ENCODE measurements at regions not wholly inside any gene's neighbourhood (a gene's known extent, or its start where the extent isn't known, plus 50 kb on each side); places are given as distances from the start of the nearest gene placed in this dataset.
"Not testable (repeated sequence)": the region's sequence is repeated elsewhere in the genome, so short reads cannot be mapped to it uniquely, and the experiment has no call there.

GRCh38 chr12:46944771-46945170, 119.0 kb upstream of the SLC38A4 start:
- DNase-seq (ENCODE audit: low read depth in 2 of 2), result no peak

GRCh38 chr12:46945591-46945990, 119.8 kb upstream of the SLC38A4 start:
- DNase-seq (ENCODE audit: low read depth in 2 of 2), result no peak

GRCh38 chr12:46946137-46946536, 120.3 kb upstream of the SLC38A4 start:
- no peak for DNase-seq (ENCODE audit: low read depth in 2 of 2)

GRCh38 chr12:46948936-46949545, 123.2 kb upstream of the SLC38A4 start:
- DNase-seq (ENCODE audit: low read depth in 2 of 2), result peak in 1 of 2 experiments; percentile 31

- DNase-seq (ENCODE audit: low read depth in 2 of 2), result no peak
These were observed 124.3 kb upstream of the SLC38A4 start for GRCh38 chr12:46950094-46950493.

- DNase-seq (ENCODE audit: low read depth in 2 of 2), result no peak
These were observed 126.4 kb upstream of the PCED1B start for GRCh38 chr12:46952880-46953483.

GRCh38 chr12:46956451-46957035, 122.9 kb upstream of the PCED1B start:
- peak; percentile 69 to 74 for DNase-seq (ENCODE audit: low read depth in 2 of 2)

- DNase-seq (ENCODE audit: low read depth in 2 of 2), result no peak
These were observed 121.4 kb upstream of the PCED1B start for GRCh38 chr12:46958053-46958452.

GRCh38 chr12:46958599-46959290, 120.7 kb upstream of the PCED1B start:
- DNase-seq (ENCODE audit: low read depth in 2 of 2), result no peak

GRCh38 chr12:46959502-46959901, 119.9 kb upstream of the PCED1B start:
- peak in 1 of 2 experiments; percentile 44 for DNase-seq (ENCODE audit: low read depth in 2 of 2)

GRCh38 chr12:46960681-46961080, 118.7 kb upstream of the PCED1B start:
- no peak for DNase-seq (ENCODE audit: low read depth in 2 of 2)

- no peak for DNase-seq (ENCODE audit: low read depth in 2 of 2)
These were observed 116.2 kb upstream of the PCED1B start for GRCh38 chr12:46963191-46963590.

- peak; percentile 65 to 72 for DNase-seq (ENCODE audit: low read depth in 2 of 2)
These were observed 115.1 kb upstream of the PCED1B start for GRCh38 chr12:46963977-46964971.

- DNase-seq (ENCODE audit: low read depth in 2 of 2), result no peak
These were observed 114.3 kb upstream of the PCED1B start for GRCh38 chr12:46965137-46965536.

- DNase-seq (ENCODE audit: low read depth in 2 of 2), result no peak
These were observed 113.5 kb upstream of the PCED1B start for GRCh38 chr12:46965880-46966279.

- no peak for DNase-seq (ENCODE audit: low read depth in 2 of 2)
These were observed 108.8 kb upstream of the PCED1B start for GRCh38 chr12:46970636-46971035.

GRCh38 chr12:46973937-46974336, 105.5 kb upstream of the PCED1B start:
- DNase-seq (ENCODE audit: low read depth in 2 of 2), result not testable (repeated sequence)

- no peak for DNase-seq (ENCODE audit: low read depth in 2 of 2)
These were observed 101.5 kb upstream of the PCED1B start for GRCh38 chr12:46977871-46978375.

- no peak for DNase-seq (ENCODE audit: low read depth in 2 of 2)
These were observed 97.8 kb upstream of the PCED1B start for GRCh38 chr12:46981622-46982021.

- DNase-seq (ENCODE audit: low read depth in 2 of 2), result no peak
These were observed 96.6 kb upstream of the PCED1B start for GRCh38 chr12:46982629-46983392.

- no peak for DNase-seq (ENCODE audit: low read depth in 2 of 2)
These were observed 96.0 kb upstream of the PCED1B start for GRCh38 chr12:46983393-46983793.
